Peyer's patch (tissue), 4 donors: ENCODE measurements at regions not wholly inside any gene's neighbourhood (a gene's known extent, or its start where the extent isn't known, plus 50 kb on each side); places are given as distances from the start of the nearest gene placed in this dataset.

ENCODE experiments used
- DNase-seq, 3 donors: peaks; one replicate each; pipeline ENCODE4 v3.0.0-alpha.2; 2017 to 2019
- H3K27ac ChIP-seq, 4 donors: fragments of 200-600 bp; sonication (generic); one replicate each; pipeline ENCODE4 v1.5.1; 2016 to 2019
- H3K27me3 ChIP-seq, 2 donors: fragments of 200-600 bp; sonication (generic); one replicate each; pipeline ENCODE4 v1.5.1; 2019
- H3K36me3 ChIP-seq, 3 donors: fragments of 200-600 bp; sonication (generic); one replicate each; pipeline ENCODE4 v1.5.1; 2016 to 2019
- H3K4me1 ChIP-seq, 4 donors: fragments of 200-600 bp; sonication (generic); one replicate each; pipeline ENCODE4 v1.5.1; 2016 to 2019
- H3K4me3 ChIP-seq, 4 donors: fragments of 200-600 bp; sonication (generic); 1 replicate in 3 of 4; 2 replicates in 1 of 4; pipeline ENCODE4 v1.5.1; 2016 to 2019; ENCODE audit warnings: mild to moderate bottlenecking in 1 of 4
- H3K9me3 ChIP-seq, 4 donors: fragments of 200-600 bp; sonication (generic); one replicate each; pipeline ENCODE4 v1.5.1; 2016 to 2019; ENCODE audit warnings: mild to moderate bottlenecking in 1 of 4
- CTCF ChIP-seq, 6 experiments: fragments of 450-650 bp in 4 of 6; fragments of 200-600 bp in 2 of 6; sonication (generic) in 1 of 6; IDR thresholded peaks; one replicate each; pipeline ENCODE4 v1.5.1; 2017 to 2019; ENCODE audit warnings: antibody characterized with exemption in 6 of 6, mild to moderate bottlenecking in 3 of 6, moderate library complexity in 1 of 6
- POLR2A ChIP-seq, 2 donors: fragments of 450-650 bp; IDR thresholded peaks; one replicate each; pipeline ENCODE4 v1.5.1; 2017; ENCODE audit warnings: antibody characterized with exemption in 2 of 2, mild to moderate bottlenecking in 2 of 2, moderate library complexity in 2 of 2

- Histone ChIP-seq H3K9me3 (no peaks in the 10 kb centered on the region), H3K27me3 (no peaks in the 10 kb centered on the region), H3K36me3 (no peaks in the 10 kb centered on the region), H3K27ac (no peak overlapping the region), H3K4me3 (no peak overlapping the region), H3K4me1 (no peaks in the 10 kb centered on the region)
- DNase-seq = peak in 2 of 3 donors; percentile 21 to 31
- no peak for TF ChIP-seq POLR2A (IDR thresholded peaks at IDR 0.05)
- no peak for TF ChIP-seq CTCF (IDR thresholded peaks at IDR 0.05)
These were observed 844.0 kb downstream of the TBC1D22A start for GRCh38 chr22:47606426-47606825.

GRCh38 chr22:47605886-47606285, 843.4 kb downstream of the TBC1D22A start:
- Histone ChIP-seq H3K27ac (no peak overlapping the region), H3K9me3 (no peaks in the 10 kb centered on the region), H3K4me3 (no peak overlapping the region), H3K36me3 (no peaks in the 10 kb centered on the region), H3K4me1 (no peaks in the 10 kb centered on the region), H3K27me3 (no peaks in the 10 kb centered on the region)
- peak in 2 of 3 donors; percentile 10 to 25 for DNase-seq
- TF ChIP-seq CTCF (IDR thresholded peaks at IDR 0.05) = no peak

DNA sequence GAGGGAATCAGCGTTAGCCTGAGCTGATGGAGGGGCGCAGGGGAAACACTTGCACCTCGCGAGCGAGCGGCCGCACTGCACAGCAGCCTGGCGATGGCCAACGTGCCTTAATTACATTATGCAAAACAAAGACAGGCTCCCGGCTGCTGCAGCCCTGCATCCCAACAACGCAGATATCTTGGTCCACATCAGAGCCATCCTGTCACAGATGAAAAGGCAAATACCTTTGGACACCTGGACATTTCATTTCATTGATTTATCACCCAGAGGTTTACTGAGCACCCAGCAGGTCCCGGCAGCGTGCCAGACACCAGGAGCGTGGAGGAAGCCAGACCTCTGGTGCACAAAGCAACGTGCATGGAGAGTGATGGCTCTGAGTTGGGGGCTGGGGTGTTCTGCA, 843.0 kb downstream of the TBC1D22A start:
- no peak for TF ChIP-seq CTCF (IDR thresholded peaks at IDR 0.05)
- TF ChIP-seq POLR2A (IDR thresholded peaks at IDR 0.05) = no peak
- H3K27me3 ChIP-seq = no peaks in the 10 kb centered on the region
- no peaks in the 10 kb centered on the region for H3K4me1 ChIP-seq
- H3K27ac ChIP-seq = no peak overlapping the region
- H3K4me3 ChIP-seq = no peak overlapping the region
- H3K36me3 ChIP-seq = no peaks in the 10 kb centered on the region
- H3K9me3 ChIP-seq = no peaks in the 10 kb centered on the region
- DNase-seq = peak in 2 of 3 donors; percentile 17 to 24

GRCh38 chr22:47604563-47604962, 842.1 kb downstream of the TBC1D22A start:
- Histone ChIP-seq H3K36me3 (no peaks in the 10 kb centered on the region), H3K4me3 (no peak overlapping the region), H3K27ac (no peak overlapping the region), H3K27me3 (no peaks in the 10 kb centered on the region), H3K9me3 (no peaks in the 10 kb centered on the region), H3K4me1 (no peaks in the 10 kb centered on the region)
- TF ChIP-seq POLR2A (IDR thresholded peaks at IDR 0.05) (no peak), CTCF (IDR thresholded peaks at IDR 0.05) (no peak)
- DNase-seq = no peak

- Histone ChIP-seq H3K4me1 (no peaks in the 10 kb centered on the region), H3K27me3 (no peaks in the 10 kb centered on the region), H3K4me3 (no peak overlapping the region), H3K27ac (no peak overlapping the region), H3K36me3 (no peaks in the 10 kb centered on the region), H3K9me3 (no peaks in the 10 kb centered on the region)
- no peak for TF ChIP-seq CTCF (IDR thresholded peaks at IDR 0.05)
- no peak for TF ChIP-seq POLR2A (IDR thresholded peaks at IDR 0.05)
- no peak for DNase-seq
These were observed 840.3 kb downstream of the TBC1D22A start for GRCh38 chr22:47602732-47603131.

GRCh38 chr22:47601666-47602065, 839.2 kb downstream of the TBC1D22A start:
- H3K4me3 ChIP-seq = no peak overlapping the region
- TF ChIP-seq CTCF (IDR thresholded peaks at IDR 0.05) (no peak), POLR2A (IDR thresholded peaks at IDR 0.05) (no peak)
- no peaks in the 10 kb centered on the region for H3K36me3 ChIP-seq
- H3K4me1 ChIP-seq = no peaks in the 10 kb centered on the region
- no peaks in the 10 kb centered on the region for H3K27me3 ChIP-seq
- no peaks in the 10 kb centered on the region for H3K9me3 ChIP-seq
- H3K27ac ChIP-seq = no peak overlapping the region
- peak in 1 of 3 donors; percentile 13 for DNase-seq
